Middle frontal gyrus (tissue), 1 donor: ENCODE measurements at regions not wholly inside any gene's neighbourhood (a gene's known extent, or its start where the extent isn't known, plus 50 kb on each side); places are given as distances from the start of the nearest gene placed in this dataset.
"Not testable (repeated sequence)": the region's sequence is repeated elsewhere in the genome, so short reads cannot be mapped to it uniquely, and the experiment has no call there.

ENCODE experiments used
- DNase-seq: peaks from one replicate; pipeline ENCODE4 v3.0.0-alpha.2; 2015; ENCODE audit warnings: low spot score; ENCODE audit errors: extremely low spot score

GRCh38 chr15:70602834-70603560, 160.4 kb downstream of the UACA start:
- DNase-seq: no peak

GRCh38 chr15:70602281-70602680, 161.1 kb downstream of the UACA start:
- no peak for DNase-seq

GRCh38 chr15:70597945-70598344, 165.4 kb downstream of the UACA start:
- no peak for DNase-seq

GRCh38 chr15:70597056-70597603, 166.2 kb downstream of the UACA start:
- no peak for DNase-seq

GRCh38 chr15:70596354-70597055, 166.9 kb downstream of the UACA start:
- DNase-seq: no peak

- no peak for DNase-seq
Observed at GRCh38 chr15:70593795-70594194, 169.6 kb downstream of the UACA start.

GRCh38 chr15:70589728-70590127, 173.6 kb downstream of the UACA start:
- DNase-seq: no peak

GRCh38 chr15:70589221-70589620, 174.1 kb downstream of the UACA start:
- no peak for DNase-seq

- no peak for DNase-seq
Observed at GRCh38 chr15:70588613-70589012, 174.7 kb downstream of the UACA start.

- no peak for DNase-seq
Observed at GRCh38 chr15:70587896-70588567, 175.3 kb downstream of the UACA start.

- DNase-seq: not testable (repeated sequence)
Observed at GRCh38 chr15:70587012-70587634, 176.2 kb downstream of the UACA start.

- DNase-seq: no peak
Observed at GRCh38 chr15:70586241-70586640, 177.1 kb downstream of the UACA start.

- DNase-seq: no peak
Observed at GRCh38 chr15:70585707-70586034, 177.7 kb downstream of the UACA start.

- no peak for DNase-seq
Observed at GRCh38 chr15:70584838-70585706, 178.3 kb downstream of the UACA start.

GRCh38 chr15:70584441-70584837, 178.9 kb downstream of the UACA start:
- no peak for DNase-seq

GRCh38 chr15:70583006-70583405, 180.4 kb downstream of the UACA start:
- no peak for DNase-seq

- DNase-seq: no peak
Observed at GRCh38 chr15:70582143-70582945, 181.0 kb downstream of the UACA start.

- no peak for DNase-seq
Observed at GRCh38 chr15:70580958-70581357, 182.4 kb downstream of the UACA start.

GRCh38 chr15:70580286-70580685, 183.1 kb downstream of the UACA start:
- no peak for DNase-seq

- DNase-seq: no peak
Observed at GRCh38 chr15:70579766-70580165, 183.6 kb downstream of the UACA start.
